ENCODE measurements at regions not wholly inside any gene's neighbourhood (a gene's known extent, or its start where the extent isn't known, plus 50 kb on each side); places are given as distances from the start of the nearest gene placed in this dataset.

DNA sequence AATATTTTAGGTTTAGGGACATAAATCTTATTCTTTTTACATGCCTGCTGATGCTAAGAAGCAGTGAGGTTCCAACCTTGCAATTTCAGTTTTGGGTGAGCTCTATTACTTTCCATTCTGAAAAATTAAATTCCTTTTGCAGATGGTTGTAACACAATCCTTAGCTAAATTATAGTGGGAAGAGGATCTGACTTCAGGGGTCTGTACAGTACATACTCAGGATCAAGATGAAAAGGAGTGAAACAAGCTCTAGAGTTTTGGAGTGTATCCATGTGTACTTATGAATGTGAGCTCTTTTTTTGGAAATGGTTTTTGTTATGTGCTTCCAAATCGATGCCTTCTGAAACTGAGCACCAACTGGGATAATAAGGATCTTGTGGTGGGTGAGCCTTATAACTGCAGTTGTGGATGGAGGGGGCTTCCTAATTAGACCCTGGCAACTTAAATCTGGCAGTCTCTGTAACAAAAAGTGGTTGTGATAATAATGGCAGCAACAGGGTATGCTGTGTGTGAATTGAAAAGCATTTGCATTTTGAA lies 218.8 kb upstream of the MAP3K7 start:
- no peaks in the 10 kb centered on the region for H3K9me2 ChIP-seq (ENCODE audit: insufficient read depth, low read length)
- no peaks in the 10 kb centered on the region for H3K27me3 ChIP-seq (ENCODE audit: insufficient read depth, low read depth, low read length)
- no peaks in the 10 kb centered on the region for H3F3A ChIP-seq (ENCODE audit: insufficient read depth, low read length, poor library complexity, severe bottlenecking)
- H3K4me3 ChIP-seq (ENCODE audit: low read length), result no peak overlapping the region
- H3K79me2 ChIP-seq (replicated peaks; ENCODE audit: insufficient read depth, low read length), result no peaks in the 10 kb centered on the region
- no peak overlapping the region for H3K4me2 ChIP-seq (ENCODE audit: low read length)
- TF ChIP-seq RAD21 (conservative IDR thresholded peaks at IDR 0.05), result no peak
- no peak for TF ChIP-seq SMC3 (conservative IDR thresholded peaks at IDR 0.05; ENCODE audit: poor library complexity)
- TF ChIP-seq EZH2 (IDR thresholded peaks at IDR 0.05; ENCODE audit: borderline replicate concordance, insufficient read depth, low read length, poor library complexity, severe bottlenecking), result no peak
- TF ChIP-seq, protein P1, sequence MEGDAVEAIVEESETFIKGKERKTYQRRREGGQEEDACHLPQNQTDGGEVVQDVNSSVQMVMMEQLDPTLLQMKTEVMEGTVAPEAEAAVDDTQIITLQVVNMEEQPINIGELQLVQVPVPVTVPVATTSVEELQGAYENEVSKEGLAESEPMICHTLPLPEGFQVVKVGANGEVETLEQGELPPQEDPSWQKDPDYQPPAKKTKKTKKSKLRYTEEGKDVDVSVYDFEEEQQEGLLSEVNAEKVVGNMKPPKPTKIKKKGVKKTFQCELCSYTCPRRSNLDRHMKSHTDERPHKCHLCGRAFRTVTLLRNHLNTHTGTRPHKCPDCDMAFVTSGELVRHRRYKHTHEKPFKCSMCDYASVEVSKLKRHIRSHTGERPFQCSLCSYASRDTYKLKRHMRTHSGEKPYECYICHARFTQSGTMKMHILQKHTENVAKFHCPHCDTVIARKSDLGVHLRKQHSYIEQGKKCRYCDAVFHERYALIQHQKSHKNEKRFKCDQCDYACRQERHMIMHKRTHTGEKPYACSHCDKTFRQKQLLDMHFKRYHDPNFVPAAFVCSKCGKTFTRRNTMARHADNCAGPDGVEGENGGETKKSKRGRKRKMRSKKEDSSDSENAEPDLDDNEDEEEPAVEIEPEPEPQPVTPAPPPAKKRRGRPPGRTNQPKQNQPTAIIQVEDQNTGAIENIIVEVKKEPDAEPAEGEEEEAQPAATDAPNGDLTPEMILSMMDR (IDR thresholded peaks at IDR 0.05; ENCODE audit: poor library complexity, severe bottlenecking), result no peak
- no peak for TF ChIP-seq POLR2AphosphoS5 (IDR thresholded peaks at IDR 0.05)
- TF ChIP-seq, protein P2, sequence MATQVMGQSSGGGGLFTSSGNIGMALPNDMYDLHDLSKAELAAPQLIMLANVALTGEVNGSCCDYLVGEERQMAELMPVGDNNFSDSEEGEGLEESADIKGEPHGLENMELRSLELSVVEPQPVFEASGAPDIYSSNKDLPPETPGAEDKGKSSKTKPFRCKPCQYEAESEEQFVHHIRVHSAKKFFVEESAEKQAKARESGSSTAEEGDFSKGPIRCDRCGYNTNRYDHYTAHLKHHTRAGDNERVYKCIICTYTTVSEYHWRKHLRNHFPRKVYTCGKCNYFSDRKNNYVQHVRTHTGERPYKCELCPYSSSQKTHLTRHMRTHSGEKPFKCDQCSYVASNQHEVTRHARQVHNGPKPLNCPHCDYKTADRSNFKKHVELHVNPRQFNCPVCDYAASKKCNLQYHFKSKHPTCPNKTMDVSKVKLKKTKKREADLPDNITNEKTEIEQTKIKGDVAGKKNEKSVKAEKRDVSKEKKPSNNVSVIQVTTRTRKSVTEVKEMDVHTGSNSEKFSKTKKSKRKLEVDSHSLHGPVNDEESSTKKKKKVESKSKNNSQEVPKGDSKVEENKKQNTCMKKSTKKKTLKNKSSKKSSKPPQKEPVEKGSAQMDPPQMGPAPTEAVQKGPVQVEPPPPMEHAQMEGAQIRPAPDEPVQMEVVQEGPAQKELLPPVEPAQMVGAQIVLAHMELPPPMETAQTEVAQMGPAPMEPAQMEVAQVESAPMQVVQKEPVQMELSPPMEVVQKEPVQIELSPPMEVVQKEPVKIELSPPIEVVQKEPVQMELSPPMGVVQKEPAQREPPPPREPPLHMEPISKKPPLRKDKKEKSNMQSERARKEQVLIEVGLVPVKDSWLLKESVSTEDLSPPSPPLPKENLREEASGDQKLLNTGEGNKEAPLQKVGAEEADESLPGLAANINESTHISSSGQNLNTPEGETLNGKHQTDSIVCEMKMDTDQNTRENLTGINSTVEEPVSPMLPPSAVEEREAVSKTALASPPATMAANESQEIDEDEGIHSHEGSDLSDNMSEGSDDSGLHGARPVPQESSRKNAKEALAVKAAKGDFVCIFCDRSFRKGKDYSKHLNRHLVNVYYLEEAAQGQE (IDR thresholded peaks at IDR 0.05; ENCODE audit: borderline replicate concordance), result no peak
- TF ChIP-seq MXI1 (conservative IDR thresholded peaks at IDR 0.05; ENCODE audit: poor library complexity, severe bottlenecking), result no peak
- TF ChIP-seq TAF1 (IDR thresholded peaks at IDR 0.05; ENCODE audit: low read depth), result no peak
- no peak for TF ChIP-seq EP300 (conservative IDR thresholded peaks at IDR 0.05; ENCODE audit: poor library complexity, severe bottlenecking)
- H4K20me1 ChIP-seq (ENCODE audit: insufficient read depth), result no peaks in the 10 kb centered on the region
- no peaks in the 10 kb centered on the region for H3K36me3 ChIP-seq (ENCODE audit: insufficient read depth, low read length)
- no peaks in the 10 kb centered on the region for H3K9me3 ChIP-seq (ENCODE audit: low read length)
- H2AFZ ChIP-seq (ENCODE audit: low read depth, low read length), result no peak overlapping the region
- H3K27ac ChIP-seq (ENCODE audit: low read length), result no peak overlapping the region
- H3K9ac ChIP-seq (ENCODE audit: low read length), result no peak overlapping the region

DNA sequence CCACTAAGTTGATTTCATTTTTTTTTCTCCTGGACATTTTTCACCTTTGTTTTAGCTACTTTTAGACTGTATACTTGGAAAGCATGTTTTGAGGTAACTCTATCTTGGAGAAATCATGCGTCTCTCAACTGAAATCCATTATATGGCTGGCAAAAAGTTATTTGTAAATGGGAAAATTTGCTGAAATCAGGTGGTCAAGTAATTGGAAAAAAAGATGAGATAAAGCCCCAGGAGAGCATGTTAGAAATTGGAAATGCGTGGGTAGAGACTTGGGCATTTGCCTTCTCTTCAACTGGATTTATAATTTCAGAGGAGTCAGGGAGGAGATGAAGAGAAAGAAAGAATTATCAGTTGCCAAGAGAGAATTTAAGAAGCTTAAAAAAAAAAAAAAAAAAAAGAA lies 217.1 kb upstream of the MAP3K7 start:
- H4K20me1 ChIP-seq (ENCODE audit: insufficient read depth), result no peaks in the 10 kb centered on the region
- no peaks in the 10 kb centered on the region for H3K9me3 ChIP-seq (ENCODE audit: low read length)
- H3K9me2 ChIP-seq (ENCODE audit: insufficient read depth, low read length), result no peaks in the 10 kb centered on the region
- no peaks in the 10 kb centered on the region for H3K27me3 ChIP-seq (ENCODE audit: insufficient read depth, low read depth, low read length)
- H3K4me3 ChIP-seq (ENCODE audit: low read length), result no peak overlapping the region
- TF ChIP-seq MXI1 (conservative IDR thresholded peaks at IDR 0.05; ENCODE audit: poor library complexity, severe bottlenecking) (no peak), EP300 (conservative IDR thresholded peaks at IDR 0.05; ENCODE audit: poor library complexity, severe bottlenecking) (no peak), SMC3 (conservative IDR thresholded peaks at IDR 0.05; ENCODE audit: poor library complexity) (no peak), TAF1 (IDR thresholded peaks at IDR 0.05; ENCODE audit: low read depth) (no peak), RAD21 (conservative IDR thresholded peaks at IDR 0.05) (no peak), EZH2 (IDR thresholded peaks at IDR 0.05; ENCODE audit: borderline replicate concordance, insufficient read depth, low read length, poor library complexity, severe bottlenecking) (no peak), POLR2AphosphoS5 (IDR thresholded peaks at IDR 0.05) (no peak)
- TF ChIP-seq, protein P2 (IDR thresholded peaks at IDR 0.05; ENCODE audit: borderline replicate concordance), result no peak
- TF ChIP-seq, protein P1 (IDR thresholded peaks at IDR 0.05; ENCODE audit: poor library complexity, severe bottlenecking), result no peak
- no peak overlapping the region for H2AFZ ChIP-seq (ENCODE audit: low read depth, low read length)
- H3F3A ChIP-seq (ENCODE audit: insufficient read depth, low read length, poor library complexity, severe bottlenecking), result no peaks in the 10 kb centered on the region
- H3K79me2 ChIP-seq (replicated peaks; ENCODE audit: insufficient read depth, low read length), result no peaks in the 10 kb centered on the region
- H3K27ac ChIP-seq (ENCODE audit: low read length), result no peak overlapping the region
- H3K36me3 ChIP-seq (ENCODE audit: insufficient read depth, low read length), result no peaks in the 10 kb centered on the region
- H3K9ac ChIP-seq (ENCODE audit: low read length), result no peak overlapping the region
- H3K4me2 ChIP-seq (ENCODE audit: low read length), result no peak overlapping the region
